H1 (cell line): ENCODE measurements at regions not wholly inside any gene's neighbourhood (a gene's known extent, or its start where the extent isn't known, plus 50 kb on each side); places are given as distances from the start of the nearest gene placed in this dataset.

Experiments used
- CTCF ChIA-PET: fragments of 300-600 bp; sonication (Branson Sonifier 250); formaldehyde crosslinking; loops from one replicate; lab custom pipeline; 2021; ENCODE audit not compliant: partially characterized antibody; lab: Charles Lee
- POLR2A ChIA-PET: fragments of 300-600 bp; sonication (Branson Sonifier 250); formaldehyde crosslinking; loops from one replicate; lab custom pipeline; 2021; ENCODE audit warnings: inconsistent platforms; ENCODE audit not compliant: partially characterized antibody; lab: Charles Lee
- DNase-seq, 2 experiments: peaks; one replicate each; pipeline versions ENCODE4 v3.0.0 to v3.0.0-alpha.2; 2010 to 2022; ENCODE audit warnings: low spot score in 2 of 2, low read depth in 1 of 2, mixed read lengths in 1 of 2
- FAIRE-seq: peaks from 2 replicates; lab custom pipeline; 2011; peaks lifted over from hg19 to GRCh38; lab: Jason Lieb, UNC
- H2AFZ ChIP-seq: 2 replicates; pipeline ENCODE4 v1.8.1; 2012; ENCODE audit warnings: low read length, inconsistent platforms
- H2AK5ac ChIP-seq: 2 replicates; pipeline ENCODE4 v1.6.1; 2013; ENCODE audit warnings: low read depth, low read length
- H2BK120ac ChIP-seq: replicated peaks from 2 replicates; pipeline ENCODE3; 2013; ENCODE audit warnings: low read depth, low read length, inconsistent platforms
- H2BK12ac ChIP-seq: 2 replicates; pipeline ENCODE4 v1.6.1; 2013; ENCODE audit warnings: low read depth, low read length
- H2BK15ac ChIP-seq: 2 replicates; pipeline ENCODE4 v1.6.1; 2013; ENCODE audit warnings: low read length
- H2BK20ac ChIP-seq: 2 replicates; pipeline ENCODE4 v1.6.1; 2013; ENCODE audit warnings: low read length
- H2BK5ac ChIP-seq: 2 replicates; pipeline ENCODE4 v1.6.1; 2013; ENCODE audit warnings: low read depth, low read length
- H3K14ac ChIP-seq: 2 replicates; pipeline ENCODE4 v1.6.1; 2013; ENCODE audit warnings: inconsistent platforms; ENCODE audit not compliant: insufficient read length
- H3K18ac ChIP-seq: 2 replicates; pipeline ENCODE4 v1.6.1; 2013; ENCODE audit warnings: low read length; ENCODE audit errors: extremely low read depth
- H3K23ac ChIP-seq: 2 replicates; pipeline ENCODE4 v1.6.1; 2013; ENCODE audit warnings: inconsistent platforms; ENCODE audit not compliant: insufficient read length
- H3K23me2 ChIP-seq: 2 replicates; pipeline ENCODE4 v1.6.1; 2013; ENCODE audit warnings: low read depth, low read length
- H3K27ac ChIP-seq: 2 replicates; pipeline ENCODE4 v1.6.1; 2011; ENCODE audit warnings: low read depth, low read length, inconsistent platforms
- H3K27me3 ChIP-seq, 4 experiments: replicated peaks in 1 of 4; 1 replicate in 1 of 4; 2 replicates in 3 of 4; pipeline versions ENCODE4 v1.6.1 to v1.8.1; 2011 to 2013; ENCODE audit warnings: low read length in 3 of 4, mild to moderate bottlenecking in 3 of 4, inconsistent platforms in 2 of 4, mixed read lengths in 2 of 4, moderate library complexity in 1 of 4; ENCODE audit not compliant: control insufficient read depth in 3 of 4, insufficient read depth in 3 of 4; ENCODE audit errors: extremely low read depth in 1 of 4
- H3K36me3 ChIP-seq, 4 experiments: 2 replicates each; pipeline versions ENCODE4 v1.6.1 to v1.8.1; 2011 to 2013; ENCODE audit warnings: mild to moderate bottlenecking in 4 of 4, low read length in 3 of 4, moderate library complexity in 2 of 4, control low read depth in 1 of 4, inconsistent platforms in 1 of 4; ENCODE audit not compliant: insufficient read depth in 4 of 4, control insufficient read depth in 2 of 4
- H3K4ac ChIP-seq: replicated peaks from 2 replicates; pipeline ENCODE3; 2013; ENCODE audit warnings: low read length, low read depth, mixed read lengths, inconsistent platforms; ENCODE audit not compliant: insufficient read length
- H3K4me1 ChIP-seq, 4 experiments: replicated peaks in 1 of 4; 1 replicate in 1 of 4; 2 replicates in 3 of 4; pipeline versions ENCODE4 v1.6.1 to v1.8.1; 2011 to 2013; ENCODE audit warnings: low read length in 3 of 4, inconsistent platforms in 2 of 4, mixed read lengths in 1 of 4; ENCODE audit not compliant: insufficient read depth in 4 of 4, control insufficient read depth in 3 of 4
- H3K4me2 ChIP-seq, 2 experiments: 2 replicates each; pipeline versions ENCODE4 v1.6.1 to v1.8.1; 2011 to 2013; ENCODE audit warnings: low read depth in 2 of 2, low read length in 2 of 2, control low read depth in 1 of 2, inconsistent platforms in 1 of 2, mild to moderate bottlenecking in 1 of 2; ENCODE audit not compliant: insufficient read depth in 1 of 2
- H3K4me3 ChIP-seq, 4 experiments: fragments of 200-600, 300-600 bp in 1 of 4; sonication (generic), shearing (Covaris generic), sonication (Bioruptor Twin) in 1 of 4; 2 replicates each; pipeline versions ENCODE4 v1.5.1 to v1.8.1; 2011 to 2016; ENCODE audit warnings: low read length in 4 of 4, low read depth in 3 of 4, control low read depth in 2 of 4, inconsistent platforms in 2 of 4, mild to moderate bottlenecking in 2 of 4, mixed read lengths in 1 of 4, moderate library complexity in 1 of 4; ENCODE audit not compliant: insufficient read depth in 2 of 4; ENCODE audit errors: extremely low read depth in 1 of 4
- H3K56ac ChIP-seq: replicated peaks from 2 replicates; pipeline ENCODE3; 2013; ENCODE audit warnings: low read depth, mild to moderate bottlenecking, mixed read lengths, low read length, inconsistent platforms; ENCODE audit not compliant: insufficient read length
- H3K79me1 ChIP-seq: 2 replicates; pipeline ENCODE4 v1.6.1; 2013; ENCODE audit warnings: low read depth, low read length, control low read depth
- H3K79me2 ChIP-seq, 2 experiments: 2 replicates each; pipeline versions ENCODE4 v1.6.1 to v1.8.1; 2012 to 2013; ENCODE audit warnings: low read length in 2 of 2, mild to moderate bottlenecking in 2 of 2, inconsistent platforms in 1 of 2; ENCODE audit not compliant: insufficient read depth in 2 of 2, control insufficient read depth in 1 of 2
- H3K9ac ChIP-seq, 4 experiments: replicated peaks in 1 of 4; 1 replicate in 1 of 4; 2 replicates in 3 of 4; pipeline versions ENCODE4 v1.6.1 to v1.8.1; 2011 to 2013; ENCODE audit warnings: low read depth in 3 of 4, low read length in 3 of 4, control low read depth in 2 of 4, mild to moderate bottlenecking in 2 of 4, moderate library complexity in 2 of 4, inconsistent platforms in 1 of 4; ENCODE audit errors: extremely low read depth in 1 of 4
- H3K9me3 ChIP-seq, 2 experiments: 2 replicates each; pipeline versions ENCODE4 v1.6.1 to v1.8.1; 2012 to 2013; ENCODE audit warnings: mild to moderate bottlenecking in 2 of 2, moderate library complexity in 2 of 2, control low read depth in 1 of 2, inconsistent platforms in 1 of 2, low read depth in 1 of 2, low read length in 1 of 2, mixed read lengths in 1 of 2; ENCODE audit not compliant: insufficient read depth in 2 of 2
- H4K20me1 ChIP-seq, 2 experiments: replicated peaks in 1 of 2; 2 replicates each; pipeline versions ENCODE3 to v1.8.1; 2011 to 2013; ENCODE audit warnings: inconsistent platforms in 2 of 2, low read length in 2 of 2, mild to moderate bottlenecking in 1 of 2; ENCODE audit not compliant: insufficient read depth in 2 of 2, control insufficient read depth in 1 of 2
- H4K5ac ChIP-seq: 2 replicates; pipeline ENCODE4 v1.6.1; 2013; ENCODE audit warnings: low read length, low read depth, mixed read lengths, inconsistent platforms; ENCODE audit not compliant: insufficient read length
- H4K8ac ChIP-seq: 2 replicates; pipeline ENCODE4 v1.8.0; 2013; ENCODE audit warnings: mild to moderate bottlenecking, moderate library complexity, low read length, inconsistent platforms; ENCODE audit not compliant: insufficient read depth; ENCODE audit errors: extremely low read depth
- H4K91ac ChIP-seq: replicated peaks from 2 replicates; pipeline ENCODE3; 2013; ENCODE audit warnings: low read length, mixed read lengths, inconsistent platforms; ENCODE audit not compliant: insufficient read length
- CHD1 ChIP-seq: IDR thresholded peaks from 2 replicates; pipeline ENCODE4 v1.6.1; 2012; ENCODE audit warnings: low read depth, low read length, improper control_type of control experiment
- WGBS, 2 experiments: shearing (Covaris generic) in 1 of 2; methylation state at CpG; one replicate each; pipeline versions ENCODE4 v1.1.6 to v1.1.7; 2013 to 2015; ENCODE audit warnings: low lambda C conversion rate in 2 of 2, mixed read lengths in 2 of 2, inconsistent platforms in 1 of 2, low coverage in 1 of 2, missing lambda C conversion rate in 1 of 2; ENCODE audit not compliant: insufficient replicate concordance in 2 of 2, insufficient coverage in 1 of 2, insufficient read length in 1 of 2; ENCODE audit errors: extremely low coverage in 1 of 2, missing lambda C conversion rate in 1 of 2; 5-methylcytosine and 5-hydroxymethylcytosine counted together

- Histone ChIP-seq H3K36me3 (no peaks in the 10 kb centered on the region), H3K4me1 (no peaks in the 10 kb centered on the region), H3K9ac (no peak overlapping the region), H3K4me3 (no peak overlapping the region), H4K91ac (no peak overlapping the region), H2AK5ac (no peak overlapping the region), H3K9me3 (peaks cover 55 to 66% of the 10 kb centered on the region in 2 experiments), H3K14ac (no peak overlapping the region), H4K8ac (no peak overlapping the region), H3K27me3 (no peaks in the 10 kb centered on the region), H2AFZ (no peak overlapping the region), H3K23me2 (no peaks in the 10 kb centered on the region), H3K4me2 (no peak overlapping the region), H4K5ac (no peak overlapping the region), H3K18ac (no peak overlapping the region), H3K23ac (no peak overlapping the region), H2BK12ac (no peak overlapping the region), H3K79me1 (no peaks in the 10 kb centered on the region), H3K56ac (no peak overlapping the region), H3K4ac (no peak overlapping the region), H3K79me2 (no peaks in the 10 kb centered on the region), H2BK5ac (no peak overlapping the region), H2BK120ac (no peak overlapping the region), H2BK20ac (no peak overlapping the region), H2BK15ac (no peak overlapping the region), H4K20me1 (no peaks in the 10 kb centered on the region), H3K27ac (no peak overlapping the region)
- ChIA-PET CTCF (no interaction called here), POLR2A (no interaction called here)
- 67% methylated on average over 7 of the region's 7 CpGs; no CpG with 5 or more reads in 1 of the 2 experiments for WGBS, 2 experiments
- DNase-seq (no peak), FAIRE-seq (no peak)
- TF ChIP-seq CHD1, result no peak
Observed at GRCh38 chr6:159513074-159513720, 179.8 kb downstream of the SOD2 start.
